GM23338 (cell line): ENCODE measurements at regions not wholly inside any gene's neighbourhood (a gene's known extent, or its start where the extent isn't known, plus 50 kb on each side); places are given as distances from the start of the nearest gene placed in this dataset.

Source experiments
- CREB1 ChIP-seq: fragments of 250-450 bp; sonication (Bioruptor Pico); IDR thresholded peaks from 2 replicates; pipeline ENCODE4 v1.5.0; 2020; ENCODE audit warnings: low read depth, mild to moderate bottlenecking, moderate library complexity
- EZH2 ChIP-seq: fragments of 200-600 bp; sonication (generic); IDR thresholded peaks from one replicate; pipeline ENCODE4 v1.8.0; 2017; ENCODE audit warnings: antibody characterized with exemption, mild to moderate bottlenecking, low read depth; ENCODE audit not compliant: unreplicated experiment
- EZH2phosphoT487 ChIP-seq: fragments of 200-600 bp; sonication (generic); IDR thresholded peaks from one replicate; pipeline ENCODE4 v1.8.1; 2018; ENCODE audit warnings: antibody characterized with exemption; ENCODE audit not compliant: unreplicated experiment
- JUNB ChIP-seq: IDR thresholded peaks from one replicate; pipeline ENCODE4 v1.6.1; 2016; ENCODE audit warnings: antibody characterized with exemption; ENCODE audit not compliant: unreplicated experiment
- NANOG ChIP-seq: IDR thresholded peaks from 2 replicates; pipeline ENCODE4 v1.6.1; 2016; ENCODE audit warnings: antibody characterized with exemption, borderline replicate concordance
- POLR2AphosphoS5 ChIP-seq: IDR thresholded peaks from 2 replicates; pipeline ENCODE4 v1.6.1; 2016; ENCODE audit warnings: antibody characterized with exemption, low read depth
- STAT1 ChIP-seq: IDR thresholded peaks from one replicate; pipeline ENCODE4 v1.6.1; 2016; ENCODE audit warnings: antibody characterized with exemption; ENCODE audit not compliant: unreplicated experiment
- ZNF331 ChIP-seq: fragments of 250-450 bp; sonication (Bioruptor Pico); IDR thresholded peaks from 2 replicates; pipeline ENCODE4 v1.5.0; 2020; ENCODE audit warnings: low read depth, mild to moderate bottlenecking, moderate library complexity
- TF ChIP-seq, protein P1 (sequence below), 2 experiments: fragments of 200-600 bp in 1 of 2; sonication (generic) in 1 of 2; conservative IDR thresholded peaks; 2 replicates each; pipeline versions ENCODE4 v1.5.1 to v1.6.1; 2016 to 2017; ENCODE audit warnings: antibody characterized with exemption in 2 of 2, low read depth in 2 of 2, mild to moderate bottlenecking in 2 of 2, moderate library complexity in 1 of 2
- TF ChIP-seq, protein P2 (sequence below): IDR thresholded peaks from one replicate; pipeline ENCODE4 v1.6.1; 2018; ENCODE audit warnings: antibody characterized with exemption; ENCODE audit not compliant: unreplicated experiment
- TF ChIP-seq, protein P3 (sequence below): IDR thresholded peaks from 2 replicates; pipeline ENCODE4 v1.6.1; 2016; ENCODE audit warnings: antibody characterized with exemption
- TF ChIP-seq, protein P4 (sequence below): fragments of 250-450 bp; sonication (Bioruptor Pico); IDR thresholded peaks from 2 replicates; pipeline ENCODE4 v1.5.0; 2020; ENCODE audit warnings: mild to moderate bottlenecking, moderate library complexity

DNA sequence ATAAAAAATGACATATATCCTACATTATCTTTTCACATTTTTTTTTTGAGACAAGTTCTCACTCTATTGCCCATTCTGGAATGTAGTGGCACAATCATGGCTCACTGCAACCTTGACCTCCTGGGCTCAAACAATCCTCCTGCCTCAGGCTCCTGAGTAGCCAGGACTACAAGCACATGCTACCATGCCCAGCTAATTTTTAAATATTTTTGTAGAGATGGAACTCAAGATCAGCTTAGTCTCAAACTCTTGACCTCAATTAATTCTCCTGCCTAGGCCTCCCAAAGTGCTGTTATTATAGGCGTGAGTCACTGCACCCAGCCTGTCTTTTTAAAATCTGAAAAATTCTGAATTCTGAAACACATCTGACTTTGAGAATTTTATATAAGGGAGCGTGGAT lies 241.9 kb upstream of the DCN start:
- TF ChIP-seq EZH2phosphoT487 (no peak), EZH2 (no peak), POLR2AphosphoS5 (no peak), NANOG (no peak), STAT1 (no peak), JUNB (no peak), CREB1 (CRISPR knock-in tag) (no peak), ZNF331 (CRISPR knock-in tag) (no peak)
- TF ChIP-seq, protein P1, sequence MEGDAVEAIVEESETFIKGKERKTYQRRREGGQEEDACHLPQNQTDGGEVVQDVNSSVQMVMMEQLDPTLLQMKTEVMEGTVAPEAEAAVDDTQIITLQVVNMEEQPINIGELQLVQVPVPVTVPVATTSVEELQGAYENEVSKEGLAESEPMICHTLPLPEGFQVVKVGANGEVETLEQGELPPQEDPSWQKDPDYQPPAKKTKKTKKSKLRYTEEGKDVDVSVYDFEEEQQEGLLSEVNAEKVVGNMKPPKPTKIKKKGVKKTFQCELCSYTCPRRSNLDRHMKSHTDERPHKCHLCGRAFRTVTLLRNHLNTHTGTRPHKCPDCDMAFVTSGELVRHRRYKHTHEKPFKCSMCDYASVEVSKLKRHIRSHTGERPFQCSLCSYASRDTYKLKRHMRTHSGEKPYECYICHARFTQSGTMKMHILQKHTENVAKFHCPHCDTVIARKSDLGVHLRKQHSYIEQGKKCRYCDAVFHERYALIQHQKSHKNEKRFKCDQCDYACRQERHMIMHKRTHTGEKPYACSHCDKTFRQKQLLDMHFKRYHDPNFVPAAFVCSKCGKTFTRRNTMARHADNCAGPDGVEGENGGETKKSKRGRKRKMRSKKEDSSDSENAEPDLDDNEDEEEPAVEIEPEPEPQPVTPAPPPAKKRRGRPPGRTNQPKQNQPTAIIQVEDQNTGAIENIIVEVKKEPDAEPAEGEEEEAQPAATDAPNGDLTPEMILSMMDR (conservative IDR thresholded peaks at IDR 0.05; ENCODE audit: low read depth in 2 of 2): no peak
- TF ChIP-seq, protein P2, sequence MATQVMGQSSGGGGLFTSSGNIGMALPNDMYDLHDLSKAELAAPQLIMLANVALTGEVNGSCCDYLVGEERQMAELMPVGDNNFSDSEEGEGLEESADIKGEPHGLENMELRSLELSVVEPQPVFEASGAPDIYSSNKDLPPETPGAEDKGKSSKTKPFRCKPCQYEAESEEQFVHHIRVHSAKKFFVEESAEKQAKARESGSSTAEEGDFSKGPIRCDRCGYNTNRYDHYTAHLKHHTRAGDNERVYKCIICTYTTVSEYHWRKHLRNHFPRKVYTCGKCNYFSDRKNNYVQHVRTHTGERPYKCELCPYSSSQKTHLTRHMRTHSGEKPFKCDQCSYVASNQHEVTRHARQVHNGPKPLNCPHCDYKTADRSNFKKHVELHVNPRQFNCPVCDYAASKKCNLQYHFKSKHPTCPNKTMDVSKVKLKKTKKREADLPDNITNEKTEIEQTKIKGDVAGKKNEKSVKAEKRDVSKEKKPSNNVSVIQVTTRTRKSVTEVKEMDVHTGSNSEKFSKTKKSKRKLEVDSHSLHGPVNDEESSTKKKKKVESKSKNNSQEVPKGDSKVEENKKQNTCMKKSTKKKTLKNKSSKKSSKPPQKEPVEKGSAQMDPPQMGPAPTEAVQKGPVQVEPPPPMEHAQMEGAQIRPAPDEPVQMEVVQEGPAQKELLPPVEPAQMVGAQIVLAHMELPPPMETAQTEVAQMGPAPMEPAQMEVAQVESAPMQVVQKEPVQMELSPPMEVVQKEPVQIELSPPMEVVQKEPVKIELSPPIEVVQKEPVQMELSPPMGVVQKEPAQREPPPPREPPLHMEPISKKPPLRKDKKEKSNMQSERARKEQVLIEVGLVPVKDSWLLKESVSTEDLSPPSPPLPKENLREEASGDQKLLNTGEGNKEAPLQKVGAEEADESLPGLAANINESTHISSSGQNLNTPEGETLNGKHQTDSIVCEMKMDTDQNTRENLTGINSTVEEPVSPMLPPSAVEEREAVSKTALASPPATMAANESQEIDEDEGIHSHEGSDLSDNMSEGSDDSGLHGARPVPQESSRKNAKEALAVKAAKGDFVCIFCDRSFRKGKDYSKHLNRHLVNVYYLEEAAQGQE: no peak
- TF ChIP-seq, protein P3, sequence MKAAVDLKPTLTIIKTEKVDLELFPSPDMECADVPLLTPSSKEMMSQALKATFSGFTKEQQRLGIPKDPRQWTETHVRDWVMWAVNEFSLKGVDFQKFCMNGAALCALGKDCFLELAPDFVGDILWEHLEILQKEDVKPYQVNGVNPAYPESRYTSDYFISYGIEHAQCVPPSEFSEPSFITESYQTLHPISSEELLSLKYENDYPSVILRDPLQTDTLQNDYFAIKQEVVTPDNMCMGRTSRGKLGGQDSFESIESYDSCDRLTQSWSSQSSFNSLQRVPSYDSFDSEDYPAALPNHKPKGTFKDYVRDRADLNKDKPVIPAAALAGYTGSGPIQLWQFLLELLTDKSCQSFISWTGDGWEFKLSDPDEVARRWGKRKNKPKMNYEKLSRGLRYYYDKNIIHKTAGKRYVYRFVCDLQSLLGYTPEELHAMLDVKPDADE: no peak
- TF ChIP-seq, protein P4, sequence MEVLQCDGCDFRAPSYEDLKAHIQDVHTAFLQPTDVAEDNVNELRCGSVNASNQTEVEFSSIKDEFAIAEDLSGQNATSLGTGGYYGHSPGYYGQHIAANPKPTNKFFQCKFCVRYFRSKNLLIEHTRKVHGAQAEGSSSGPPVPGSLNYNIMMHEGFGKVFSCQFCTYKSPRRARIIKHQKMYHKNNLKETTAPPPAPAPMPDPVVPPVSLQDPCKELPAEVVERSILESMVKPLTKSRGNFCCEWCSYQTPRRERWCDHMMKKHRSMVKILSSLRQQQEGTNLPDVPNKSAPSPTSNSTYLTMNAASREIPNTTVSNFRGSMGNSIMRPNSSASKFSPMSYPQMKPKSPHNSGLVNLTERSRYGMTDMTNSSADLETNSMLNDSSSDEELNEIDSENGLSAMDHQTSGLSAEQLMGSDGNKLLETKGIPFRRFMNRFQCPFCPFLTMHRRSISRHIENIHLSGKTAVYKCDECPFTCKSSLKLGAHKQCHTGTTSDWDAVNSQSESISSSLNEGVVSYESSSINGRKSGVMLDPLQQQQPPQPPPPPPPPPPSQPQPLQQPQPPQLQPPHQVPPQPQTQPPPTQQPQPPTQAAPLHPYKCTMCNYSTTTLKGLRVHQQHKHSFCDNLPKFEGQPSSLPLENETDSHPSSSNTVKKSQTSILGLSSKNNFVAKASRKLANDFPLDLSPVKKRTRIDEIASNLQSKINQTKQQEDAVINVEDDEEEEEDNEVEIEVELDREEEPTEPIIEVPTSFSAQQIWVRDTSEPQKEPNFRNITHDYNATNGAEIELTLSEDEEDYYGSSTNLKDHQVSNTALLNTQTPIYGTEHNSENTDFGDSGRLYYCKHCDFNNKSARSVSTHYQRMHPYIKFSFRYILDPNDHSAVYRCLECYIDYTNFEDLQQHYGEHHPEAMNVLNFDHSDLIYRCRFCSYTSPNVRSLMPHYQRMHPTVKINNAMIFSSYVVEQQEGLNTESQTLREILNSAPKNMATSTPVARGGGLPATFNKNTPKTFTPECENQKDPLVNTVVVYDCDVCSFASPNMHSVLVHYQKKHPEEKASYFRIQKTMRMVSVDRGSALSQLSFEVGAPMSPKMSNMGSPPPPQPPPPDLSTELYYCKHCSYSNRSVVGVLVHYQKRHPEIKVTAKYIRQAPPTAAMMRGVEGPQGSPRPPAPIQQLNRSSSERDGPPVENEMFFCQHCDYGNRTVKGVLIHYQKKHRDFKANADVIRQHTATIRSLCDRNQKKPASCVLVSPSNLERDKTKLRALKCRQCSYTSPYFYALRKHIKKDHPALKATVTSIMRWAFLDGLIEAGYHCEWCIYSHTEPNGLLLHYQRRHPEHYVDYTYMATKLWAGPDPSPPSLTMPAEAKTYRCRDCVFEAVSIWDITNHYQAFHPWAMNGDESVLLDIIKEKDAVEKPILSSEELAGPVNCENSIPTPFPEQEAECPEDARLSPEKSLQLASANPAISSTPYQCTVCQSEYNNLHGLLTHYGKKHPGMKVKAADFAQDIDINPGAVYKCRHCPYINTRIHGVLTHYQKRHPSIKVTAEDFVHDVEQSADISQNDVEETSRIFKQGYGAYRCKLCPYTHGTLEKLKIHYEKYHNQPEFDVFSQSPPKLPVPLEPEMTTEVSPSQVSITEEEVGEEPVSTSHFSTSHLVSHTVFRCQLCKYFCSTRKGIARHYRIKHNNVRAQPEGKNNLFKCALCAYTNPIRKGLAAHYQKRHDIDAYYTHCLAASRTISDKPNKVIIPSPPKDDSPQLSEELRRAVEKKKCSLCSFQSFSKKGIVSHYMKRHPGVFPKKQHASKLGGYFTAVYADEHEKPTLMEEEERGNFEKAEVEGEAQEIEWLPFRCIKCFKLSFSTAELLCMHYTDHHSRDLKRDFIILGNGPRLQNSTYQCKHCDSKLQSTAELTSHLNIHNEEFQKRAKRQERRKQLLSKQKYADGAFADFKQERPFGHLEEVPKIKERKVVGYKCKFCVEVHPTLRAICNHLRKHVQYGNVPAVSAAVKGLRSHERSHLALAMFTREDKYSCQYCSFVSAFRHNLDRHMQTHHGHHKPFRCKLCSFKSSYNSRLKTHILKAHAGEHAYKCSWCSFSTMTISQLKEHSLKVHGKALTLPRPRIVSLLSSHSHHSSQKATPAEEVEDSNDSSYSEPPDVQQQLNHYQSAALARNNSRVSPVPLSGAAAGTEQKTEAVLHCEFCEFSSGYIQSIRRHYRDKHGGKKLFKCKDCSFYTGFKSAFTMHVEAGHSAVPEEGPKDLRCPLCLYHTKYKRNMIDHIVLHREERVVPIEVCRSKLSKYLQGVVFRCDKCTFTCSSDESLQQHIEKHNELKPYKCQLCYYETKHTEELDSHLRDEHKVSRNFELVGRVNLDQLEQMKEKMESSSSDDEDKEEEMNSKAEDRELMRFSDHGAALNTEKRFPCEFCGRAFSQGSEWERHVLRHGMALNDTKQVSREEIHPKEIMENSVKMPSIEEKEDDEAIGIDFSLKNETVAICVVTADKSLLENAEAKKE (CRISPR knock-in tag): no peak
